Chondrocyte (in vitro differentiated cells): ENCODE measurements at regions not wholly inside any gene's neighbourhood (a gene's known extent, or its start where the extent isn't known, plus 50 kb on each side); places are given as distances from the start of the nearest gene placed in this dataset.

ENCODE experiments used
- DNase-seq: peaks from one replicate; pipeline ENCODE4 v3.0.0; 2021; ENCODE audit warnings: mixed read lengths, low spot score
- H3K27ac Mint-ChIP-seq: one replicate; pipeline ENCODE4 v1.8.0; 2021; ENCODE audit warnings: mild to moderate bottlenecking, moderate library complexity, mixed read lengths; ENCODE audit not compliant: unreplicated experiment
- H3K27me3 Mint-ChIP-seq: 2 replicates; pipeline ENCODE4 v1.8.0; 2021; ENCODE audit warnings: low read depth, mixed read lengths
- H3K36me3 Mint-ChIP-seq: 2 replicates; pipeline ENCODE4 v1.8.0; 2021; ENCODE audit warnings: low read depth, mixed read lengths
- H3K4me1 Mint-ChIP-seq: 2 replicates; pipeline ENCODE4 v1.8.0; 2021; ENCODE audit warnings: low read depth, mild to moderate bottlenecking, mixed read lengths
- H3K4me3 Mint-ChIP-seq: one replicate; pipeline ENCODE4 v1.8.0; 2021; ENCODE audit warnings: mild to moderate bottlenecking, moderate library complexity, mixed read lengths; ENCODE audit not compliant: unreplicated experiment
- H3K9me3 Mint-ChIP-seq: 2 replicates; pipeline ENCODE4 v1.8.0; 2021; ENCODE audit warnings: low read depth, mixed read lengths
- TF ChIP-seq, protein P1 (sequence below): fragments of 200-600 bp; sonication (generic); IDR thresholded peaks from 2 replicates; pipeline ENCODE4 v1.5.0; 2021; ENCODE audit warnings: antibody characterized with exemption, mild to moderate bottlenecking, moderate library complexity

DNA sequence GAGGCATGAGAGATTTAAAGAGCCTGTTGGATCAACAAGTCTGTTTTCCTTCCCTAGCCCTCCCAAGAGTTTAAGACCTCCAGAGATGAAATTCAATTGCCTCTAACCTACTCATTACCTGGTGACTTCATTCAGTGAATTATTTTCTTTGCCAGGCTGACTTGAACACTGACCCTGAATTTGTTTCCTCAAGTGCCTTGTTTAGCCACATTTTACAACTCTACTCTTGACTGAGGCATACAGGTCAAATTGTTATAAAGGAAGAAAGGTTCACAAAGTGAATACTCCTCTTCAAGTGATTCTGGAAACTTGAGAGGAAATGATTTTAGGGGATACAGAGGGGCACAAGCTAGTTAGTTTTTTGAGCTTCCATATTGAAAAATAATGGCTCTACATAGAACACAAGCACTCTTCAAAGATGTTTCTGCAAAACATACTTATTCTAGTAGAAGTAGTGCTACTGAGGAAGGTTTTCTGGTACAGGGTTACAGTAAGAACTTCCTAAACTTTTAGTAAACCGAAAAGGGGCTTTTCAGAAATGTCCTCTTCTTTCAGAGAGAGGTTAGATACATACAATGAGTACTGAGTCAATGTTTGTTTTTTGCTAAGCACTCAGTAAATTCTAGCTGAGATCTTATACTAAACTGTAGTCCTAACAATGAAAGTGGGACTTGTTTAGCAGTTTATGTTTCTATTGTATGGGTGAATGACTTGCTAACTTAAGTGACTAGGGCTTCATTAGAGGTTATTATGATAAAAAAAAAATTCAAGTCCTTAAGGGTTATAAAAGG is 137.4 kb upstream of the SATB1 start:
- TF ChIP-seq, protein P1, sequence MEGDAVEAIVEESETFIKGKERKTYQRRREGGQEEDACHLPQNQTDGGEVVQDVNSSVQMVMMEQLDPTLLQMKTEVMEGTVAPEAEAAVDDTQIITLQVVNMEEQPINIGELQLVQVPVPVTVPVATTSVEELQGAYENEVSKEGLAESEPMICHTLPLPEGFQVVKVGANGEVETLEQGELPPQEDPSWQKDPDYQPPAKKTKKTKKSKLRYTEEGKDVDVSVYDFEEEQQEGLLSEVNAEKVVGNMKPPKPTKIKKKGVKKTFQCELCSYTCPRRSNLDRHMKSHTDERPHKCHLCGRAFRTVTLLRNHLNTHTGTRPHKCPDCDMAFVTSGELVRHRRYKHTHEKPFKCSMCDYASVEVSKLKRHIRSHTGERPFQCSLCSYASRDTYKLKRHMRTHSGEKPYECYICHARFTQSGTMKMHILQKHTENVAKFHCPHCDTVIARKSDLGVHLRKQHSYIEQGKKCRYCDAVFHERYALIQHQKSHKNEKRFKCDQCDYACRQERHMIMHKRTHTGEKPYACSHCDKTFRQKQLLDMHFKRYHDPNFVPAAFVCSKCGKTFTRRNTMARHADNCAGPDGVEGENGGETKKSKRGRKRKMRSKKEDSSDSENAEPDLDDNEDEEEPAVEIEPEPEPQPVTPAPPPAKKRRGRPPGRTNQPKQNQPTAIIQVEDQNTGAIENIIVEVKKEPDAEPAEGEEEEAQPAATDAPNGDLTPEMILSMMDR = no peak
- no peak overlapping the region for H3K4me3 Mint-ChIP-seq
- no peak overlapping the region for H3K27ac Mint-ChIP-seq
- H3K27me3 Mint-ChIP-seq = peaks cover 22% of the 10 kb centered on the region
- H3K36me3 Mint-ChIP-seq = no peaks in the 10 kb centered on the region
- H3K4me1 Mint-ChIP-seq = peaks cover 3% of the 10 kb centered on the region
- no peak for DNase-seq
- H3K9me3 Mint-ChIP-seq = no peaks in the 10 kb centered on the region

DNA sequence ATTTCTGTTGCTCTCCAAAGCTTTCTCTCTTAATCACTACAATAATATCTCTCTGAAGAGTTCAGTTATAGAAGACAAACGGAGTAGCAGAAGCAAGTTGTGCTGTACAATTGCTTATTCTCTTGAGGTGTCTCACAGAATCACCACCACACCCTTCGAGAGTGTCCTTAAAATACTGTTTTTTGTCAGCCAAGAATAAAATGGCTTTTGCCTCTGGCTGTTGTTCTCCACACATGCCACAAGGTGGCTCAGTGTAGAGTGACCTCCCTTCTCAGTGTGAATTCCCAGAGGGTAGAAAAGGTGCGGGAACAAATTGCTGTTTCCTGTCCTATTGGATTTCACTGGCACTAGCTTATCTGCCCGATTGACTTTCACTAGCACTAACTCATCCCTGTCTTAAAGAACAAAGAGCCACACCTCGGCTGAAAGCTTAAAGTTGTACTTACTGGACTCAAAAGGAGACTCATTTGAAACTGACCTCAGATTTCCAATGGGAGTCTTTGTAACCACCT is 134.2 kb upstream of the SATB1 start:
- DNase-seq = no peak
- H3K27me3 Mint-ChIP-seq = peaks cover 22% of the 10 kb centered on the region
- no peaks in the 10 kb centered on the region for H3K36me3 Mint-ChIP-seq
- H3K27ac Mint-ChIP-seq = no peak overlapping the region
- no peak overlapping the region for H3K4me3 Mint-ChIP-seq
- peaks cover 3% of the 10 kb centered on the region for H3K4me1 Mint-ChIP-seq
- no peaks in the 10 kb centered on the region for H3K9me3 Mint-ChIP-seq
- TF ChIP-seq, protein P1 = peak; percentile 77

DNA sequence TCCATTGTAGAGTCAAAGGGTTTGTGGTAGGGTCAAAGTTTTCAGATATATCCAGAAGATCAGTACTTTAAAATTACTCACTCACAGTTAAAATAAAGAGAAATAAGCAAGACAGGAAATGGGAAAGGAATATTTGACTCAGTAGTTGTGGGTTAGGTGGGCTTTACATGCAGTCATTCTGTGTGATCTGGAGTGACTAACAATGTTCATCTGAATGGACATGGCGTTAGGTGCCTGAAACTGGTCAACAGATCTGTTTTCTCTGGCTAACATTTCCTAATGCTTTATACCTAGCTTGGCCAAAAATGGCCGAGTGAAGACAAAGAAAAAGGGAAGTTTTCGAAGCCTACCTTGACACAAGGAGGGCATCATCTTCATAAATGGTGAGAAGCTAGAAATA is 133.4 kb upstream of the SATB1 start:
- H3K36me3 Mint-ChIP-seq = no peaks in the 10 kb centered on the region
- no peaks in the 10 kb centered on the region for H3K9me3 Mint-ChIP-seq
- H3K27ac Mint-ChIP-seq = no peak overlapping the region
- peaks cover 3% of the 10 kb centered on the region for H3K4me1 Mint-ChIP-seq
- no peak overlapping the region for H3K4me3 Mint-ChIP-seq
- peaks cover 25% of the 10 kb centered on the region for H3K27me3 Mint-ChIP-seq
- DNase-seq = no peak
- TF ChIP-seq, protein P1 = no peak

DNA sequence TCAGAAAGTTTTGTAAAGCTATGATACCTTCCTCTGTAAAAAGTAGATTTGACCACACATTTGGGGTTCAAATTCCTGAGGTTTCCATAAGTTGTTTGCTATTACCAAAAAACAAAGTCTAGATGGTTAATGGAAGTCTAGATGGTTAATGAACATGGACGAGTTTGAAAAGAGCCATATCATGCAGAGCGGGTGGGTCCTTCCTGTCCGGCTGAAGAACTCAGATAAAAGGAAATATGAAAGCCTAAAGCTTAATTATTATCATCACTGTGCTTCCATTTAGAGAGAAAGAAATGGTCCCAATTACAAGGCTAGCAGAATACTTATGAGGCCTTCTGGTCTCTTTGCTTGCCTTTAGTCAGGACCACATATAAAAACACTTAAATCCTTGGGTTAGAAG is 132.1 kb upstream of the SATB1 start:
- Mint-ChIP-seq H3K27ac (no peak overlapping the region), H3K36me3 (no peaks in the 10 kb centered on the region), H3K4me1 (peaks cover 3% of the 10 kb centered on the region), H3K27me3 (peaks cover 21% of the 10 kb centered on the region), H3K9me3 (no peaks in the 10 kb centered on the region), H3K4me3 (no peak overlapping the region)
- DNase-seq = no peak
- TF ChIP-seq, protein P1 = no peak

DNA sequence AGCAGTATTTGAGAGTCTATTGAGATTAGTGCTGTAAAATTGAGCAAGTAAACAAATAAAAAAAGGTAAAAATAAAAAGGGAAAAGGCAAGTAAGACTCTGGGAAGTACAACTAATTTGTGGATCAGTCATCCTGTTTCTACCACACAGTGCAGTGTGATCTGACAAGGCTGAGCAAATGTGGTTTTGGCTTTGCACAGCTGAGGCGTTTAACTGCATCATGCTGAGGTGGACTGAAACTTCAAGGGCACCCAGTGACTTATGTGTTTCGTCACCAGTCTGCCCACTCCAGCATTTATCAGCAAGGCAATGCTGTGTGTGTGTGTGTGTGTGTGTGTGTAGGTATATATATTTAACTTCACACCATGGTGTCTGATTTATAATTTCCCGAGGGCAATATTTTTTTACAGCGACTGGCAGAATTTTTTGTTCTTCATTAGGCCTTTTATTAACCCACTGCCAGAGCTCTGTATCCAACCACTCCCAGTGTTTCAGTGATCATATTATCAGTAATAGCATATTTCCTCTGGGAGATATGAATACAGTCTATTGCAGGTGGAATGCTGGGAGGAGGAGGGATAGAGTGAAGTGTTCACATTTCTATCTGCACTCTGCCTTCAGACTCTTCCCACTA is 131.5 kb upstream of the SATB1 start:
- TF ChIP-seq, protein P1 = no peak
- Mint-ChIP-seq H3K9me3 (no peaks in the 10 kb centered on the region), H3K36me3 (no peaks in the 10 kb centered on the region), H3K27ac (no peak overlapping the region), H3K4me3 (no peak overlapping the region), H3K4me1 (peaks cover 3% of the 10 kb centered on the region), H3K27me3 (peaks cover 17% of the 10 kb centered on the region)
- DNase-seq = no peak
